ENCODE measurements at regions not wholly inside any gene's neighbourhood (a gene's known extent, or its start where the extent isn't known, plus 50 kb on each side); places are given as distances from the start of the nearest gene placed in this dataset.

DNA sequence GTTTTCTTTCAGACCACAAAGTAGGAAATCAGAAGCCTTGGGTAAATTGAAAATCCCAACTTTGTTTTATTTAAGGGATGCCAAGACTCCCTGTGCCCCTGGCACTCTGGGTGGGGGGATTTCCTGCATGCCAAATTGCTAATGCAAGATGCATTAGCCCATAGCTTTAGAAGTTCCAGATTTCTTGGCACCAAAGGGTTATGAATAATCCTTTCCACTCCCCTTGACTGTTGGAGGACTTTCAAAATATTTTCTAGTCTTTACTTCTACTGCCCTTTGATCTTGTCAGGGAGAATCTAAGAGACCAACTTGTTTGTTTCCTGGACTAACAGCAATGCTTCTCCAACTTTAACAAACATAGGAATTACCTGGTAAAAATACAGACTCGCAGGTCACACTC lies 81.8 kb upstream of the TGIF1 start:
- peak; percentile 84 for DNase-seq (ENCODE audit: low read depth, low spot score)
- in situ Hi-C loops (cut with HindIII; ENCODE audit: low sequenced_read_pairs): no loop called here
- no peak overlapping the region for H3K4me3 ChIP-seq (ENCODE audit: low read depth, low read length)
- no peak for TF ChIP-seq CTCF (IDR thresholded peaks at IDR 0.05; ENCODE audit: low read depth, low read length)

DNA sequence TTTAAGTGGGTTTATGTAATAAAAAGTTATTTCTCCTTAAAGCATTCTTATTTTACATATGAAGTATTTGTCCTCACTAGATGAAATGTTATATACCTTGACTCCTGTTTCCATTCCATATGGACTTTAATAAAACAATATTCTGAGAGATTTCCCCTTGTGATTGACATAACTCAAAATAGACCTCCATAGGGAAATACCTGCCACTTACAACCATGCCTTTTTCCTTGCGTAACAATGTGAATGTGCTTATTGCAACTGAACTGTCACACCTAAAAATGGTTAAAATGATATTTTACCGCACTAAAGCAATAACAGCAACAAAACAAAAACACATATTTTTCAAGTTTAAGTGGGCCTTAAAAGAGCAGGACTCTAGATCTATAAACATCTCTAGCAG lies 70.3 kb upstream of the TGIF1 start:
- no peak overlapping the region for H3K4me3 ChIP-seq (ENCODE audit: low read depth, low read length)
- TF ChIP-seq CTCF (IDR thresholded peaks at IDR 0.05; ENCODE audit: low read depth, low read length): no peak
- in situ Hi-C loops (cut with HindIII; ENCODE audit: low sequenced_read_pairs): no loop called here
- no peak for DNase-seq (ENCODE audit: low read depth, low spot score)

GRCh38 chr18:3380384-3380961 lies 69.5 kb upstream of the TGIF1 start:
- H3K4me3 ChIP-seq (ENCODE audit: low read depth, low read length): no peak overlapping the region
- in situ Hi-C loops (cut with HindIII; ENCODE audit: low sequenced_read_pairs): no loop called here
- DNase-seq (ENCODE audit: low read depth, low spot score): no peak
- no peak for TF ChIP-seq CTCF (IDR thresholded peaks at IDR 0.05; ENCODE audit: low read depth, low read length)

DNA sequence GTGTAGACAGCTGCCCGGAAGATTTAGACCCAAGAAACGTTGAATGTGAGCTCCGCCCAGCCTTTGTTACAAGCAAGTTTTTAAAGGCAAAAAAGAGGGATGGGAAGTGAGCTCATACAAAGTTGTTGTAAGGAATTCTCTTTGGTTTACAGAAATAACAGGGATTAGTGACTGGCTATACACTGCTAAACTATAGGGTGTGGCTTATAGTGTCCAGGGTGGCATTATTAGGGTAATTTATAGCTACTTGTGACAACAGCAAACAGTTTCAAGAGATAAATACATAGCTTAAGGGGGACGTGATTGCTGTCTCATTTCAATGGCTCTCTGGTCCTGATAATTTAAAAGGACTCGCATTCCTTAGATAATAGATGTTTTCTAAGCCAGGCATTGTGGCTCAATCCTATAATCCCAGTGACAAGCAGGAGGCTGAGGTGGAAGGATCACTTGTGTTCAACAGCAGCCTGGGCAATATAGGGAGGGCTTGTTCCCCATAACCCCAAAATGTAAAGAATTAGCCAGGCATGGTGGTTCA lies 66.5 kb upstream of the TGIF1 start:
- in situ Hi-C loops (cut with HindIII; ENCODE audit: low sequenced_read_pairs): no loop called here
- no peak for TF ChIP-seq CTCF (IDR thresholded peaks at IDR 0.05; ENCODE audit: low read depth, low read length)
- no peak for DNase-seq (ENCODE audit: low read depth, low spot score)
- H3K4me3 ChIP-seq (ENCODE audit: low read depth, low read length): no peak overlapping the region

- in situ Hi-C loops (cut with HindIII; ENCODE audit: low sequenced_read_pairs): no loop called here
- H3K4me3 ChIP-seq (ENCODE audit: low read depth, low read length): no peak overlapping the region
- TF ChIP-seq CTCF (IDR thresholded peaks at IDR 0.05; ENCODE audit: low read depth, low read length): no peak
- no peak for DNase-seq (ENCODE audit: low read depth, low spot score)
Measured at GRCh38 chr18:3384664-3385563, 65.1 kb upstream of the TGIF1 start.

- in situ Hi-C loops (cut with HindIII; ENCODE audit: low sequenced_read_pairs): no loop called here
- no peak for DNase-seq (ENCODE audit: low read depth, low spot score)
- no peak for TF ChIP-seq CTCF (IDR thresholded peaks at IDR 0.05; ENCODE audit: low read depth, low read length)
- no peak overlapping the region for H3K4me3 ChIP-seq (ENCODE audit: low read depth, low read length)
Measured at GRCh38 chr18:3388323-3388722, 61.6 kb upstream of the TGIF1 start.

All from astrocyte of the spinal cord (primary cell).